Activated effector memory CD4-positive, alpha-beta T cell treated with anti-CD3 and anti-CD28 coated beads, Interleukin-2, amount 50 U/mL, for 16 hours (primary cell): ENCODE measurements at regions not wholly inside any gene's neighbourhood (a gene's known extent, or its start where the extent isn't known, plus 50 kb on each side); places are given as distances from the start of the nearest gene placed in this dataset.
"Not testable (repeated sequence)": the region's sequence is repeated elsewhere in the genome, so short reads cannot be mapped to it uniquely, and the experiment has no call there.

Experiments used
- DNase-seq: peaks from one replicate; pipeline ENCODE4 v3.0.0-alpha.2; 2020

DNA sequence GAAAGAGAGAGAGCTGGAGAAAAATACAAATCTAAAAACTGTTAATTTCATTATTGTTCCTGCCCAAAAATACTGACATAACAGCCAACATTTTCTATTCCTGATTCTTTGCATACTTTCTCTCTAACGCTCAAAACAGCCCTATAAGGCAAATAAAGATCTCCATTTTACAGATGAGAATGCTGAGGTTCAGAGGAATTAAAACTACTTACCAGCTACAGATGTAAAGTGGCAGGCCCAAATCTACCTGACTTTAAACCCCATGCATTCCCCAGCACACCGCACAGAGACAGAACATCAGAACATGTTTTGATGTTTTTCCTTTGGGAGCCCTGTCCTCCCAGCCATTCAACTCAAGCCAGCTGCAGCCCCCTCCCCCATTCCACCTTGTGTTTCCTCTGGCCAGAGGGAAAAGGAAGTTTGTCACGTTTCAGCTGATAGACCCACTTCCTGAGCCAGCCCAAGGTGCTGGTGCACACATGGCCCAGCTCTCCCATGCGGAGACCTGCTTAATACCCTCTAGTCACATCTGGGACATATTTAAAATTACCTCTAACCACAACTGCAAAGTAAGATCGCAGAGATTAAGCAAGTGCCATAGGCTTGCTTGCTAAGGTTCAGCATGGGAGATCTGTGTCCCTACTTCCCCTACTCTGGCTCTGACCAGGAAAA is 133.1 kb upstream of the NFIA start:
- DNase-seq: no peak

DNA sequence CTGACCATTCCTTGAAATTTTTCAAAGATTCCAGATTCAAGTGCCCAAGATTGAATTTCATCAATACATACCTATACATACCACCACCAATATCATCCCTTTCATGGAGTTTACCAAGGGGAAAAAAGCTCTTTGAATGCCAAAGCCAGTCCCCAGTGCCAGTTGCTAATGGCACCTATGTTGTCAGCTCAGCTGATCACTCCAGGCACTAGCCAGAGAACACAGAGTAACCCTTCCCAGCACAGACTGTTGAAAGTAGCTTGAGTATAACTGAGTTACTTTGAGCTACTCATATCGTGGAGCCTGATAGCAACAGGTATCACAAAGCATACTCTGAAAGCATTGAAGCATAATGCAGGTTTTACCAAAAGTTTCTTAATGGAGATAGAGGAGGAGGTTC is 133.9 kb upstream of the NFIA start:
- DNase-seq: no peak

DNA sequence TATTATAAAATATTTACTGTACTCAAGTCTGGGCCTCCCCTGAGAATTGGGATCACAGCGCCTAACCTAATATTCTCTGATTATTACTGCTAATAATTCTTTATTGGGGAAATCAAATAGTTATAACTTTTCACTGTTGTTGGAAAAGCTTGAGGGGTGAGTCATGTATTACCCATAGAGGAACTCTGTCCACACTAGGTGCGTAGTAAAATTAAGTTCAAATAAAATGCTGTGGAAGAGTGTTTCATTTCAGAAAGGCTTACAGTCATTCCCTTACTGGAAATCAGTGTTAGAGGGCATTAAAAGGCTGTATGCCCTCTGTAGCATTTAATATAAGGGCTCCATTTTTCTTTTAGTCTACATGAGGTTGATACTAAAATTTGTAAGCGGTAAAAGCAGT is 135.0 kb upstream of the NFIA start:
- DNase-seq: no peak

DNA sequence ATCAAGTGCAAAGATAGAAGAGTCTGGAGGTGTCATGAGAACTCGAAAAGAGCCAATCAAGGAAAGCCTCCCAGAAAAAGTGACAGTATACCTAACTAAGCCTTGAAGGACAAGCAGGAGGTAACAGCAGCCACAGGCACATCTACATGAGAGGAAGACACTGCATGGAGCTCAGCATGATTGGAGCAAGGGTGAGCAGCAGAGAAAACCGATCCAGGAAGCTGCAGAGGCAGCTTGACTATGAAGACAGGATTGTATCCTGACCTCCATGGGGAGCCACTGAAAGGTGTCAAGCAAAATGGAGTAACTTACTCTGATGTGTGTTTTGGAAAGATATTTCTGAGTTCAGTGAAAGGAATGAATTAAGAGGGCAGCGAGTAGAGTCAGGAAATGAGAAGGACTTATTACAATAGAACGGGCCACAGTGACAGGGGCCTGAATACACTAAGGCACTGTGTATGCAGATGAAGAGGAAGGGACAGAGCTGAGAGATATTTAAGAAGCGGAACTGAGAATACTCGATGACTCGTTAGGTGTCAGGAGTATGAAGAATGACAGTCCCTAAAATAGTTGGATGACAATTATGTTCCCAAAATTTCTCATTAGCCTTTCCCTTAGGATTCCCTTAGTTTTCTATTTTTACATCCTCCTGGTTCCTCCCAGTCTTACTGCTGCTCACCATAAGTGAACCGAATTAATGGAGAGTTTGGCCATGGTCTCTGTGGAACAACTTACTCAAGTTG is 139.3 kb upstream of the NFIA start:
- no peak for DNase-seq

DNA sequence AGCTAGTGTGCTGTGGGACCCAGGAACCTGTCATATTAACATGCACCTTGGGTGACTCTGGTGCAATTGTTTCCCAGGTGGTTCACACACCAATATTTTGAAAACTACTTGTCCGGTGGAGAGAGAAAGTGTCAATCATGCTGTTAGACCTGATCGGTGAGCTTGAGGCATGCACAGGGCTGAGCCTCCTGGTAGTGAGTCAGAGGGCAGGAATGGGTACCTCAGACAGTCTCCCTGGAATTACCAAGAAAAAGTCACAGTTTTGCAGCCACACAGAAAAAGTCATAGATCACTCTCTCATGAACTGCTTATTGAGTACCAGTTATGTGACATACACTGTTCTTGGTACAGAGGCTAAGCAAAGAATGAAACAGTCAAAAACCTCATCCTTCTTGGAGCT is 140.1 kb upstream of the NFIA start:
- no peak for DNase-seq

DNA sequence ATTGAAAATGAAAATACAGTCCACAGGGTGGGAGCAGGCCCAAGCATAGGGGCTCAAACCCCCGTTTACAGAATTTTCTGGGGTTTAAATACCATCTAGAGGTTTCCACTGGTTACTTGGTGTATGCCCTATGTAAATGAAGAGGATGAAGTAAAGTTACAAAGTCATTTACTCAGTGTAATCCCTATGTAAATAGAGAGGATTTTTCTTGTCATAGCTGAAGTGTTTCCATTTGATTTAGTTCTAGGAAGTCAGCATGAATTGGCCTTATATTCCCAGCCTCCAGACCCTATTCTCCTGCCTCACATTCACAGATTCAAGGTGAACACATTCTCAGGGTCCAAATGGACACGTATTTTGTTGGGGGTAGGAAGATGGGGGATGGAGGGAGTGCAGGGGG is 141.7 kb upstream of the NFIA start:
- not testable (repeated sequence) for DNase-seq

DNA sequence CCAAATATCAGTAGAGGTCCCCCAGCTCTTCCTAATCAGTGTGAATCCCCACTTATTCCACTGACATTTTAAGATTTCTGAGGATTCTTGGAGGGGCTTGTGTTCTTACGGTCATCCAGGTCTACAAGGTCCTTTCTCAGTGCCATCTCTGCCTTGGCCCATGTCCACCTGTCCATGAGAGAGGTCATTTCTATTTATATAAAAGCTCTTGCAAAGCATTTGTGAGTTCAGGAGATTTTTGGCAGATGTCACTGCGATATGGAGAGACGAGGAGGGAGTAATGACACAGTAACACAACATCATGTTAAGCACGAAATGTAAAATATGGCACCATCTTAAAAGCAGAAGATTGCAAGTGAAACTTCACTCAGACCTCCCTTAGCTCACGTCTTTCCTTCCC is 144.6 kb upstream of the NFIA start:
- DNase-seq: no peak

DNA sequence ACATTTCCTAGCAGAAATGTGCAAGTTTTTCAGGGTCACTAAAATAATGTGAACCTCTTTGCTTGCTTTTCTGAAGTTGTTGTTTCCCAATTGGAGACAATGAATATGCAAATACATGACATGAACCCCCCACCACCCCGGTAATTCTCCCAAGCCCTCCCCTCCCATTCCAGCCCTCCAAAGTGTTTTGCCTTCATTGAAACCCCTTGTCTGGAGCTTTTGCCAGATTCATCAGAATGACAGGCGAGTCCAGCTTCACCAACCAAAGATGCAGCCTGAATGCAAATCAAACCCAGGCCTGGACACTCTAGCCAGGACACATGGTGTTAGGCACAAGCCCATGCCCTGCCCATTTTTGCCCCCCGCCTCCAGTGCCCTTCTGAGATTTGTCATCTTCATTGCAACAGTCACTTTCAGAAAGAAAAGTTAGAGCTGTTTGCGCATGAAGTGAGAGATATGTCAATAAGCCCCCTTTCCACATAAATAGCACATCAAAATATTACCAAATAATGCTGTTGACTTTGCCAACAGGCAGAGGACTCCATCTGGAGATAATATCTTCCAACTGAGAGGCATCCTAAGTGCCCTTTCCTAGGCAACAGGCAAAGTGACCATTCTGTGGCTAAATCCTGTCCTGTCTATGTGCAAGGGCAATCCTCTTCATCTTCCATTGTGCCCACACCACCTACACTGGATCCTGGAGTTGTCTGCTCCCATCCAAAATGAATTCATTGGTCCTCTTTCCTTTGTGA is 145.6 kb upstream of the NFIA start:
- no peak for DNase-seq

DNA sequence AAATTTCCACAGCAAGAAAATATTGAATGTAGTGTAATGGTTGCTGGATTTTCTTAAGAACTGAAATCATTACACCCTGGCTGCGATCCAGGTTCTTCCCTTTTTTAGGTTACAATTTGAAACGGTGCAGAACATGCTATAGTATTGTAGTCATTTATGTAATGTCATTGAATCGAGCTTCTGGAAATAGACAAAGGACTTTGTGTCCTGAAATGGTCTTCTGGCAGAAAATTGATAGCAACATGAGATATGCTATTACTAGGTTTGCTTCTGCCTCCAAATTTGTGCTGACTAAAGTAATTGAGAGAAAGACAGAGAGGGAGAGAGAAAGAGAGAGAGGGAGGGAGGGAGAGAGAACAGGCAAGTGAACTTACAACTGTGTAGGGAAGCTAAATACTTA is 146.2 kb upstream of the NFIA start:
- DNase-seq: no peak

DNA sequence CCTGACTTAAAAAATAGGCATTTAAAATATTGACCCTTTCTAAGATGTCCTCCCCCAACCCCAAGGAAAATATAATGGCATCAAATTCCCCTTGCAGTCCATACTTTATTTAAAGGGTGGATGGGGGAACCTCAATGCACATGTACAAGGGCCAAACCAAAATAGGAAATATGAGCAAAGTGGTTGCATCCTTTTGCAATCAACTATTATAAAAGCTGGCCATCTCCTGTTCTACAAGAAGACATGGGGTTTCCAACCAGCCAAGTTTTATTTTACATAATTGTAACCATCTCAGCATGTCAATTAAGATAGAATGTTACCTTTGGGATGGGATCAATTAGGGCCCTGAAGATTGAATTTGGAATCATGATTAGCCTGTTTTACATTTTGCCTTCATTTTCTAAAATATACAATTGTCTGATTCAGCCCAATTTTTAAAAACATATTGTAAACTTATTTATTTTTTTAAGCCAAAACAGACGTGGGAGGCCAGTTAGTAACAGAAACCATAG is 146.7 kb upstream of the NFIA start:
- DNase-seq: no peak

DNA sequence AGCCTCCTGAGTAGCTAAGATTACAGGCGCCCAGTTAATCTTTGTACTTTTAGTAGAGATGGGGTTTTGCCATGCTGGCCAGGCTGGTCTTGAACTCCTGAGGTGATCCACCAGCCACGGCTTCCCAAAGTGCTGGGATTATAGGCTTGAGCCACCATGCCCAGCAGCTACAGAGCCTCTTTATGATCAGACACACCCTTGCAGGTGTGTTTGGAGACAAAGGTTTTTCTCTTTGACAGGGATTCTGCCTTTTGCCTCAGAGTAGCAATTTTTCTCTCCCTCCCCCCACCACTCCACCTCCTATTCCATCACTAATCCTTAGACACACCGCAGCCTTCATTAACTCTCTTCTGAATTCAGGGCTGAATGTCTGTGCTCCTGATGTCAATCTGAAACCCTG is 152.2 kb upstream of the NFIA start:
- no peak for DNase-seq

DNA sequence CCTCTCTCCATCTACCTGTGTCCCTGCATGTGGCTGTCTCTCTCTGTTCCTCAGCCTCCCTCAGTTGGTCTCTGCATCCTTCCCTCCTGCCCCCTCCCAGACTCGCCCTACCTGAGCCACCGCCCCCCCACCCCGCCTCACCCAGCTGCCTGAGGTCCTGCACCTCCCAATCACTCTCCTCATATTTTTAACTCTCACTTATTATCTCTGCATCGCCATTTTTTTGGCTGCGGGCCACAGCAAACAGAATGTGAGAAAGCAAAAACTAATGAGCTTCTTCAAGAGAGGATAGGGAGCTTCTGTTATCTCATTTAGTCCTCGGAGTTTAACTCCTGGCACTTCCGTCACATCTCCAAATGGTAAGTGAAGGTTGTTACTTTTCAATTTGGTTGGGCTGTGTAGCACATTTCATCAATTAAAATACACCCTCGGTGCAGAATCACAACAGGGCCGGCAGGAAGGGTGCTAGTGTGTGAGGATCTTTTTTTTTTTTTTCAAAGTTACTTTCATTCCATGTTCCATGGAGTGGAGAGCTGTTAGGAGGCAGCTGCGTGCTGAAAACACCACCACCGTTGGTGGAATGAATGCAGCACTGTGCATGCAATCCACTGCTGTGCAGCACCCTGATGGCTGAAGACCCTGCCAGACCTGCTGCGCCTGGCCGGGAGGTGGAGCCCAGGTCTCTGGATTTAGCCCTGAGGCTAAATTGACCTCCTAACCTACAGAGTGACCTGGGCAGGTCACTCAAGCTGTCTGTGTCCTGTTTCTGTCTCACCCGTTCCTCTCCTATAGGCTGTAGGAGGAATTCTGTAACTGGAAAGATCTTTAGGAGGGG is 157.2 kb upstream of the NFIA start:
- DNase-seq: no peak

DNA sequence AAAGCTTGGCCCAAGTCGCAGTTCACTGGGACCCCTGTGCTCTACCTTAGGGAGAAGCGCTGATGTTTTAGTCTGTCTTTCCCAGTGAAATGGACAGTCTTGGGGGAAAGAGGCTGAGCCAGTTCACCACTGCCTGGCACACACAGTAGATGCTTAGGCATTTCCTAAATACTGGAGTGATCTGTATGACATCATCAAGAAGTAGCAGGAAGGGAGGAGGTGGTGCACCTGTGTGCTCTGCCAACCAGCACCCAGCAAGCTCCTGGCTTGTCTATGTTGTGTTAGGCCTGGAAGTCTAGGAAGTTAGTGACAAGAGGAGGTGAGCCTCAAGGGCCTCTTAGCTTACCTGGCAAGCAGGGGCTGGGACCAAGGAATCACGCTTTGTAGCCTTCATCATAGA is 158.2 kb upstream of the NFIA start:
- no peak for DNase-seq

DNA sequence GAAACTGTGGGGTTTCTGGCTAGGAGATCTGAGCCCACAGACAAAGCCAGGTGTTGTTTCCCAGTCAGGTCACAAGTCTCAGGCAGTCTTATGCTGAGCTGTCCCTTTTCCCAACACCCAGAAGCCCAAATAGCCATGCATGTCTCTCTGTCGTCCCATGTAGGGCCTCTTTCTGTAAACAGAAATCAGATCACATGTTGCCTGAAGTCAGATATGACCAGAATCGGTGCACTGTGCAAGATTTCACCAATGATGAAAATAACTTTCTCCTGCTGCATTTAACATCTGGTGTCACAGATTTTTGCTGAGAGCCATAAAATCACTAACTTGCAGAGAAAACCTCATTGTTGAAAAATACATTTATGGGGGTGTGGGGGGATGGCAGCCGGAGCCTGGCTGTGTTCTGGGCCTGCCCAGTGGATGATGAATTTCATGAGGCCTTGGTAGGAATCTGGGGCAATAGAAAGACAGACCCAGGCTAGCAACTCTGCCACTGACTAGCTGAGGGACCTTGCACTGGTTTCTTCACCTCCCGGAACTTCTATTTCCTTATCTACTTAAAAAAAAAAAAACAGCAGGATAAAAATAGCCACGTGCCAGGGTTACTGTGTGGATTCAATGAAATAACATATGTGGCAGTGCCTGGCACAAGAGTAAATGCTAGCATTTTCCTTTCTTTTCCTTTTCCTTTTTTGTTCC is 158.8 kb upstream of the NFIA start:
- DNase-seq: no peak

DNA sequence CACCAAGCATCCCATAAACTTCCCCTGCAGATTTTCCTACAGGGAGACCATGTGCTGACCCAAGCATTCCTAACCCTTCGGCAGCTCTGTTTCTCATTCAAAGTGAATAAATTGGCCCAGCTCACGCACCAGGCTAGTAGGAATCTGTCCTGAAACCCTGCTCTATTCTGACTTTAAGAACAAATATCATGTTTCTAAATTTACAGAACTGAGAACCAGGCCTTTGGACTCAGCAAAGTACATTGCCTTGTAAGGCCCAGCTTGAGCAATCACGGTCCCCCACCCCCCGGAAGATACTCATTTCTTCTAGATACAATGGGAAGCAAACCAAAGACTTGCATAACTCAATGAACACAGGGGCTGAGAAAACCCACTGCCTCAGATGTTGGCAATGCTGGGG is 160.1 kb upstream of the NFIA start:
- DNase-seq: no peak

DNA sequence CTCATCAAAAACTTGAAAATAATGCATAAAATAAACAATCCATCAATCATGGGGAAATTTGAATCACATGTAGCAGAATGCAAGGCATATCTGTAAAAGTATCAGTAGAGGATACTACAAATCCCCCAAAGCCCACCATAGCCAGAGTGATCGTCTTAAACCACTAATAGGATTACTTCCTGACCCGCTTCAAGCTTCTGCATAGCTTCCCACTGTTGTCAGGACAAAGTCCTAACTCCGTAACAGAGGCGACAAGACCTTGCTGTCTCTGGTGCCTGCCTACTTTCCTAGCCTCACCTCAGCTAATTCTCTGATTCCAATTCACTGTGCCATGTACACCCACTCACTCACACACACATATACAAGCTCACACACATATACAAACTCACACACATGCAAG is 161.2 kb upstream of the NFIA start:
- DNase-seq: no peak

DNA sequence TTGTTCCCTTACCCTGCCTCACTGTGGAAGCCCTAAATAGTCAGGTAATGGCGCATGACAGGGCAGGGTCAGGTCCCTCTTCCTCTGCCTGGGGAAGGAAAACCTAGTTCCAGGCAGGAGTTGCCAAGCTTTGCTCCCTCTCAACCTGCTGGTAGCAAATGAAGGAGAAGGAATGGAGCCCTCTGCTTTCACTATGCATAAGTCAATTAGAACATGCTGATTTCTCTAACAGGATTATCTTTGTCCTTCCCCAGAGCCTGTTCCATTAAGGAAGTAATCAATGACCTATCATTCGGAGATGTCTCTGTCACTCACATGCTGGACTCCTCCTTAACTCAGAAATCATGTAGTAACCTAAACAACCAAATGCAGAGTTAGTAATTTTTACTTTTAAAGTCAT is 161.8 kb upstream of the NFIA start:
- DNase-seq: no peak

DNA sequence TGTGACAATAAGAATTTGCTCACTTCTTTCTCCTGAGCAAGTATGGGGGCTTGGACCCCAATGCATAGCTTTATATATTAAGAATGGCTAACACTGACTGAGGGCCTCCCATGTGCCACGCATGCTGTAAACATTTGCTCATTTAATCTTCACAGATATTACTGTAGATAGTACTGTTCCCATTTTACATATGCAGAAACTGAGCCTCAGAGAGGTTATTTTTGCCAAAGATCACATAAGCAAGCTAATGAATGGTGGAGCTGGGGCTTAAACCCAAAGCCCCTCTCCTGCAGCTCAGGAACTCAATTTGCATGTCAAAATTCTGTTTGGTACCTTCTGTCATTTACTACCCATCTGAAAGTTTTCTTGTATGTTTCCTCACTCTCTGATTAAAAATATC is 163.5 kb upstream of the NFIA start:
- no peak for DNase-seq

DNA sequence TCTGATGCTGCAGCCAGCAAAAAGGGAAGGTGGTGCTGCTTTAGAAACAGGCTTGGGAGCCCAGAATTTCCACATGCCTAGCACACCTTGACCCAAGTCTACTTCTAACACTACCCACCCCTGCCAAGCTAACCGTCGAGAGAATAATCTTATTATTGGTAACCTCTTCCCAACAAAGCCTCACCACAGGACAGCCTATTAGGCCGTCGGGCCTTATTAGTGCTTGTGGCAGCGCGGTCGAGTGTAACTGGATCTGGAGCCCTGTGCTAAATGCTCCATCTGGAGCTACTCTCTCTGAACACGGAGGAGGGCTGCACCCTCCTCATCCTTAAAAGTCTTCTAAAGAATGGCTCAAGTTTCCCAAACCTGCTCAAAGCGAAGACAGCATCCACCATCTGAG is 165.5 kb upstream of the NFIA start:
- DNase-seq: no peak

DNA sequence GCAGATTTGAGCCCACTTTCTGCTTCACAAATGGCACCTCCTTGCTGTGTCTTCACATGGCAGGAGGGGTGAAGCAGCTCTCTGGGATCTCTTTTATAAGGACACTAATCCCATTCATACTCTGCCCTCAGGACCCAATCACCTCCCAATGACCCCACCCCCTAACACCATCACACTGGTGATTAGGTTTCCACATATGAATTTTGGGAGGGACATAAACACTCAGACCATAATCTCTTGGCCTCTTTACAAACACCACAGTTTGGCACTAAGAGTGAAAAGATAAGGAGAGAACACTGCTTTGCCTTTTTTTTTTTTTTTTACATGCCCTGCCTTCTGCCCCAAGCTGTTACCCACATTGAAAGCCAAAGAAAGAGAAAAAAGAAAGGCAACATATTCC is 166.2 kb upstream of the NFIA start:
- DNase-seq: no peak

DNA sequence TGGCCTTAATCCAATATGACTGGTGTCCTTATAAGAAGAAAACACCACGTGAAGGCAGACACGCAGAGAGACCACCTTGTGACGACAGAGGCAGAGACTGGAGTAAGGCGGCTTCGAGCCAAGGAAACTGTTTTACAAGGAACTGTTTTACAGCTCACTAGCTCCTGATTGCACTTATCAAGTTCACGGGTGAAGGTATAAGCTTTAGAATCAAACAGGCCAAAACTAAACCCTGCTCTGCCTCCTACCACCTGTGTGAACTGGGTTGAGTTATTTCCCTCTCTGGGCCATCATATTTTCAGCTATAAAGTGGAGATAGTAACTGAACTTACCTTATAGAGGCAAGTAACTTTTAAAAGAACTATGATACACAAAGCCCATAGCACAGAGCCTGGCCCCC is 166.9 kb upstream of the NFIA start:
- DNase-seq: no peak

DNA sequence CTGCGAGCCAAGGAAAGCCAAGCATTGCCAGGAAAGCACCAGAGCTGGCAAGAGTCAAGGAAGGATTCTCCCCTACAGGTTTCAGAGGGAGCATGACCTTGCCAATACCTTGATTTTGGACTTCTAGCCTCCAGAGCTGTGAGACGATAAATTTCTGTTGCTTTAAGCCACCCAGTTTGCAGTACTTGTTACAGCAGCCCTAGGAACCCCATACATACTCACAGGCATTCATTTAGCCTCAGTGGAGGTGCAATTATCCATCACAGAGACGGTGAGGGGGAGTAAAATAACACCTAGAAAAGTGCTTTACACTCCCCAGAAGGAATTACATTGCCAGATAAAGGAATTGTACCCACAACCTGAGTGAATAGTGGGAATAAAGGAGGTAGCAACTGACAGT is 167.4 kb upstream of the NFIA start:
- DNase-seq: no peak

DNA sequence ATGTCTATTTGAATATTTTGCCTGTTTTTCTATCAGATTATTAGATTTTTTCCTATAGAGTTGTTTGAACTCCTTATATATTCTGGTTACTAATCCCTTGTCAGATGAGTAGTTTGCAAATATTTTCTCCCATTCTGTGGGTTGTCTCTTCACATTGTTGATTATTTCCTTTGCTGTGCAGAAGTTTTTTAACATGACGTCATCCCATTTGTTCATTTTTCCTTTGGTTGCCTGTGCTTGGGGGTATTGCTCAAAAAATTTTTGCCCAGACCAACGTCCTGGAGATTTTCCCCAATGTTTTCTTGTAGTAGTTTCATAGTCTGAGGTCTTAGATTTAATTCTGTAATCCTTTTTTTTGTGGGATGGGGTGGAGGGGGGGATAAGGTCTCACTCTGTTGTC is 168.7 kb upstream of the NFIA start:
- DNase-seq: not testable (repeated sequence)
